Mesodermal cell (in vitro differentiated cells): ENCODE measurements at regions not wholly inside any gene's neighbourhood (a gene's known extent, or its start where the extent isn't known, plus 50 kb on each side); places are given as distances from the start of the nearest gene placed in this dataset.

Source experiments
- H3K27ac ChIP-seq: 2 replicates; pipeline ENCODE4 v1.7.0; 2013; ENCODE audit warnings: mild to moderate bottlenecking, low read depth, low read length, moderate library complexity; ENCODE audit not compliant: severe bottlenecking
- H3K36me3 ChIP-seq: 2 replicates; pipeline ENCODE4 v1.7.1; 2013; ENCODE audit warnings: mild to moderate bottlenecking, low read length, moderate library complexity; ENCODE audit not compliant: control insufficient read depth, insufficient read depth
- H3K4me1 ChIP-seq: one replicate; pipeline ENCODE4 v1.7.1; 2013; ENCODE audit warnings: mild to moderate bottlenecking, low read length; ENCODE audit not compliant: insufficient read depth, control insufficient read depth, poor library complexity, severe bottlenecking
- H3K4me3 ChIP-seq: 2 replicates; pipeline ENCODE4 v1.7.0; 2013; ENCODE audit warnings: low read length, control low read depth, mild to moderate bottlenecking; ENCODE audit not compliant: insufficient read depth, poor library complexity, severe bottlenecking; ENCODE audit errors: extremely low read depth
- H3K9me3 ChIP-seq: 2 replicates; pipeline ENCODE4 v1.7.1; 2013; ENCODE audit warnings: mild to moderate bottlenecking, low read length, moderate library complexity; ENCODE audit not compliant: control insufficient read depth
- whole genome bisulfite sequencing, 2 experiments: methylation state at CpG; one replicate each; pipeline ENCODE4 v1.1.5; 2013; ENCODE audit warnings: missing lambda C conversion rate in 2 of 2; ENCODE audit not compliant: insufficient coverage in 2 of 2; 5-methylcytosine and 5-hydroxymethylcytosine counted together

GRCh38 chr11:15446315-15446714, 331.6 kb downstream of the INSC start:
- Histone ChIP-seq H3K27ac (no peak overlapping the region), H3K36me3 (no peaks in the 10 kb centered on the region), H3K9me3 (no peaks in the 10 kb centered on the region), H3K4me1 (no peaks in the 10 kb centered on the region), H3K4me3 (no peak overlapping the region)
- 89% methylated on average over 4 of the region's 4 CpGs; no CpG with 5 or more reads in 1 of the 2 experiments for WGBS, 2 experiments

DNA sequence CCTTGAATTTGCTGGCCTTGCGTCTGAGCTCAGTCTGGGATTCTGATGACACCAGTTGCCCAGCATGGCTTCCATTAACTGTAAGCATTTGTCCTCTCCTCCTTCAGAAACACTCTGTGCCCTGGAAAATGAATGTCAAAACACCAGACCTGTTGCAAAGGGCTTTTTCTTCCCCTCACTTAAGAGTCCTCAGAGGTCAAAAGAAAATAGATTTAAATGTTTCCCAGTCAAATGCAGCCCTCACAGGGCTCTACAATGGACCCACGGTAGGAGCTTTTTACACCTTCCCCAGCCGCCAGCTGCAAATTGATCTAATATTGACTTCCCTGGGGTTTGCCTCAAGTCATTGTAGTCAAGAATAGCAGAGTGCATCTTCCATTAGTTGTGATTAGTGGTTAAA, 332.2 kb downstream of the INSC start:
- Histone ChIP-seq H3K4me3 (no peak overlapping the region), H3K36me3 (no peaks in the 10 kb centered on the region), H3K4me1 (no peaks in the 10 kb centered on the region), H3K27ac (no peak overlapping the region), H3K9me3 (no peaks in the 10 kb centered on the region)
- 50 to 77% methylated on average over 1 to 3 of the region's 3 CpGs for WGBS, 2 experiments

GRCh38 chr11:15451713-15452112, 337.0 kb downstream of the INSC start:
- H3K4me1 ChIP-seq: no peaks in the 10 kb centered on the region
- WGBS, 2 experiments: 86 to 100% methylated on average over 1 of the region's 2 CpGs
- H3K27ac ChIP-seq: no peak overlapping the region
- peaks cover 2% of the 10 kb centered on the region for H3K9me3 ChIP-seq
- no peak overlapping the region for H3K4me3 ChIP-seq
- no peaks in the 10 kb centered on the region for H3K36me3 ChIP-seq

DNA sequence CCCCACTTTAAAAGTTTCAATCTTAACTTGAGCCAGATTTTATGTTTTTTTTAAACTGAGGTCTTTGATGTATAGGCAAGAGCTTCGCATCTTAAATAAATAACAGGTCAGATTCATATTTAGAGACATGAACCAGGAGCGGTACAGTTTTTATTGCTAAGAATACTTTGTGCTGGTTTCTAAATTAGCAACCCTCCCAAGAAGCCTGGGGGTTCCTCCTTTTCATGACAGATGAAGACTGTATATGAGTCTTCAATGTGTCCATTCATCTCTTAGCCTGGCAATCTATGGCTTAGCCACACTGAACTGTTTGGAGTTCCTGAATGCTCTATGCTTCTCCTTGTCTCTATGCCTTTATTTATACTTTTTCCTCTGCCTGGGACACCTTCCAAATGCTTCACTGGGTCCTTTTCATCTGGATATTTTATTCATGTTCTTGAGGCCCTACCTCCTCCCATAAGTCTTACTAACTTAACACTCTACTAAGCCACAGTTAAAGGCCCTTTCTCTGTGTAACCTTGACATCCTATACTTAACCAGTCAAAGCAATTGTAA, 338.6 kb downstream of the INSC start:
- no peak overlapping the region for H3K27ac ChIP-seq
- no peak overlapping the region for H3K4me3 ChIP-seq
- 30% methylated on average over 1 of the region's 2 CpGs; no CpG with 5 or more reads in 1 of the 2 experiments for WGBS, 2 experiments
- H3K9me3 ChIP-seq: peaks cover 2% of the 10 kb centered on the region
- no peaks in the 10 kb centered on the region for H3K36me3 ChIP-seq
- no peaks in the 10 kb centered on the region for H3K4me1 ChIP-seq

DNA sequence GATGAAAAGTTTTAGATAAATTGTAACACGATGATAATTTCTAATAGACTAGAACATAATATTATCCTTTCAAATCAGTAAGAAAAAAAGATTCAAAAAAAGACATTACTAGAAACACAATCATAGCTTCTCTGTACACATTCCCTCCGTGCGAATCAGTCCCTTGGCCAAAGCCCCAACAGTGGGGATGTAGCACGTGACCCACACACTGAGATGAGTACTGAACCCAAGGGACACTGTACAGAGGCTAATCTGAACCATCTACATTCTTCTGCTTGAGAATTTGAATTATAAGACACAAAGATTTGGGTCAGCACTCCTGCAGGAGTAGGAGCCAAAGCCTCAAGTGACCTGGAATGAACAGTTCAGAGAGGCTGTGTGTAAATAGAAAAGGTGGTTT, 353.7 kb downstream of the INSC start:
- H3K27ac ChIP-seq: no peak overlapping the region
- 83 to 96% methylated on average over 3 of the region's 4 CpGs for WGBS, 2 experiments
- H3K9me3 ChIP-seq: no peaks in the 10 kb centered on the region
- no peaks in the 10 kb centered on the region for H3K36me3 ChIP-seq
- H3K4me1 ChIP-seq: peaks cover 5% of the 10 kb centered on the region
- no peak overlapping the region for H3K4me3 ChIP-seq

- no peak overlapping the region for H3K27ac ChIP-seq
- H3K36me3 ChIP-seq: no peaks in the 10 kb centered on the region
- H3K4me1 ChIP-seq: peaks cover 5% of the 10 kb centered on the region
- H3K9me3 ChIP-seq: no peaks in the 10 kb centered on the region
- H3K4me3 ChIP-seq: no peak overlapping the region
- WGBS, 2 experiments: 91 to 92% methylated on average over 4 to 5 of the region's 7 CpGs
Measured at GRCh38 chr11:15471048-15471894, 356.5 kb downstream of the INSC start.

DNA sequence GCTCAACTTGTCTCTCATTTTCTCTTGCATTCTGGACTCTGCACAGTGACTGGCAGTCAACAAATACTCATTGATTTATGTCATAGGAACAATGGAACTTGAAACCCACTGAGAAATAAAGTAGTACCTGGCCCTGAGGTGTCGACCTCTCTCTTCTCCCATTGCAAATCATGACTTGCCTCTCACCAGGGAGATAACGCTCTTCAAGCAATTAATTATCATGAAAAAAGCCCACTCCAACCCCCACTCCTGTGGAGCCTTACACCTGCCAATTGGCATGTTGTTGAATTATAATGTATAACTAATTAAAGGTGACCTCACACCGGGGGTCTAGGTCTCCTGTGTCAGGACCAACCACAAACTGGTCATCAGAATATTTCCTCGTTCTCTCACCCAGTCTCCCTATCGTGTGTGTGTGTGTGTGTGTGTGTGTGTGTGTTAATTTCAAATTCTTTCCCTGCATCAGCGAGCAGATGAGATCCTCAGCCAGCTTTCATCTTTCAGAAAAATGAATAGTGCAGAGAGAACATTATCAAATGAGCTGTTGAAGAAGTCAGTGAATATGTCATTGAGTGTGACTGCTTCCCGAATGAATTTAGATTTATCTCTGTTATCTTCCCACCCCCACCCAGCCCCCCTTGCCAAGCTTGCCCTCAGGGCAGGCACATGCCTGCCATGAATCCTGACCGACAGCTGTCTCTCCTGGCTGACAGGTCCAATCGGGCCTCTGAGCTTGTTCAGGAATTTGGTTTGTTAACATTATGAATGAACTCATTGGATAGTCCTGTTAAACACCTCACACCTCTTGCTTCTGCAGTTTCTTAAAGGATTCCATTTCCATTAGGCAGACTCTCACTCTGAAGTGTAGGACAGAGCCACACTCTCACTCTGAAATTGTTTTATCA, 357.4 kb downstream of the INSC start:
- no CpG with 5 or more reads among the region's 9 CpGs for WGBS, 2 experiments
- no peak overlapping the region for H3K27ac ChIP-seq
- H3K9me3 ChIP-seq: no peaks in the 10 kb centered on the region

GRCh38 chr11:15473954-15474837, 359.5 kb downstream of the INSC start:
- Histone ChIP-seq H3K9me3 (no peaks in the 10 kb centered on the region), H3K4me1 (peaks cover 5% of the 10 kb centered on the region), H3K4me3 (no peak overlapping the region), H3K27ac (no peak overlapping the region), H3K36me3 (no peaks in the 10 kb centered on the region)
- WGBS, 2 experiments: 93 to 98% methylated on average over 7 of the region's 8 CpGs

More for the DNA sequence above, 357.4 kb downstream of the INSC start:
- no peak overlapping the region for H3K4me3 ChIP-seq
- no peaks in the 10 kb centered on the region for H3K36me3 ChIP-seq
- H3K4me1 ChIP-seq: peaks cover 5% of the 10 kb centered on the region

DNA sequence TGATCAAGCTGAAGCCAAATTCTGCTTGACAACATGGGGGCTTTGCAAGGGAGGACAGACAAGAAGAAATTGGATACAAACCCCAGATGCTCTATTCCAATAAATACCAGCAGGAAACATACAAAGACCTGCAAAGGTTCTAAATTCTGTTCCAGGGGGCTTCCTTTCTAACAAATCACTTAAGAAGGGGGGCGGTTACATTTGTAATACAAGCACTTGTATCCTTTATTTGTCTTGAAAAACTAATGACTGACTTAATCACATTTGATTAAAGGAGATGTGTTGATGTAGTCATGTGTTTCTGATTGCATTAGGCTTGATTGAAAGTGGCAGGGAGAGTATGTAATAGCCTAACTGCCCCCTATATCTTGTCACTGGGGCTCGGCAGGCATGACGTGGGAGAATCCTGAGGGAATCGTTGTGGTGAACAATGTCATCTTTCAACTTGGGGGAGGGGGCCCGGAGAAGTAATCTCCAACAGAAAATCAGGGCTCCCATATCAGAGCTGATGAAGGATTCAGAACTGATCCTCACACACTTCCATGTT, 361.7 kb downstream of the INSC start:
- H3K4me3 ChIP-seq: no peak overlapping the region
- H3K36me3 ChIP-seq: no peaks in the 10 kb centered on the region
- H3K27ac ChIP-seq: no peak overlapping the region
- 80 to 85% methylated on average over 1 to 4 of the region's 5 CpGs for WGBS, 2 experiments
- no peaks in the 10 kb centered on the region for H3K9me3 ChIP-seq
- H3K4me1 ChIP-seq: peaks cover 5% of the 10 kb centered on the region

- Histone ChIP-seq H3K27ac (no peak overlapping the region), H3K9me3 (no peaks in the 10 kb centered on the region), H3K4me1 (no peaks in the 10 kb centered on the region), H3K4me3 (no peak overlapping the region), H3K36me3 (no peaks in the 10 kb centered on the region)
- WGBS, 2 experiments: 80 to 100% methylated on average over 1 of the region's 2 CpGs
Measured at GRCh38 chr11:15481871-15482270, 367.1 kb downstream of the INSC start.
